ENCODE measurements at regions not wholly inside any gene's neighbourhood (a gene's known extent, or its start where the extent isn't known, plus 50 kb on each side); places are given as distances from the start of the nearest gene placed in this dataset.

DNA sequence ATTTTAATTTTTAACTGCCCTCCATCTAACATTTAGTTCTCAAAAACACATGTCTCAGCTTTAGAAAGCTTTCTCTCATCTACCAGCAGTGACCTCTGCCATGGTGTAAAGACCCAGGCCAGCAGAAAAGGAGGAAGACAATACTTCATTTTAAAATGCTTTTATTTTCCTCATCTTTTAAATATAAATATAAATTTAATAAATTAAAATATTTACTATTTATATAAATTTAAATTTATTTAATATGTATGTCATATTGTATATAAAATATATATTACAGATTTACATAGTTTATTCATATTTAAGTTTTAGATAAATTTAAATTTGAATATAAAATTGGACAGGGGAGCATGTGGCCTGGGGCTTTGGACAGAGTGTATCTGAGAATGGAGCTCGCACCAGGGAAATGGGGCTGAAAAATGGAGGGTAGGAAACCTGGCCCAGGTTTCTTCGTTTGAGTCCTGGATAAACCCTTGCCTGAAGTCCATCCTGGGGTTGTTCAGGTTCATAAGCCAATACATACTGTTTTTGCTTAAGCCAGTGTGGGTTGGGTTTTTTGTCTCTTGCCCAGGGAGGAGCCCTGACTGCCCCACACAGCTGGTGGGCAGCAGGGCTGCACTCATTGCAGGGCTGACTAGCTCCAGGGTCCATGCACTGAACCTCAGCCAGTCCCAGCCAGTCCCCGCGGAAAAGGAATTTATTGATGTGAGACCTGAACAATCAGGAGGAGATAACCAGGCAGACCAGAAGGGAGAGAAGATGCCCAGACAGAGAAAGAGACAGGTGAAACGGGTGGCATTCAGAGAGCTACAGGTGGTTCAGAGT is 77.3 kb upstream of the LAPTM4A start:
- POLR2A ChIA-PET: no interaction called here

GRCh38 chr2:20126469-20126868 is 75.0 kb upstream of the LAPTM4A start:
- Mint-ChIP-seq H3K4me3 (no peak overlapping the region), H3K36me3 (no peaks in the 10 kb centered on the region), H3K27ac (no peak overlapping the region), H3K27me3 (peaks cover 8 to 13% of the 10 kb centered on the region in 2 donors), H3K4me1 (no peaks in the 10 kb centered on the region), H3K9me3 (no peaks in the 10 kb centered on the region)
- Histone ChIP-seq H3K27me3 (ENCODE audit: insufficient read depth, low read length, poor library complexity, severe bottlenecking) (no peaks in the 10 kb centered on the region), H3K36me3 (ENCODE audit: insufficient read depth, low read length) (no peaks in the 10 kb centered on the region), H3K9me3 (ENCODE audit: low read length) (no peaks in the 10 kb centered on the region), H3K4me1 (ENCODE audit: insufficient read depth, low read length) (no peaks in the 10 kb centered on the region), H3K4me3 (ENCODE audit: low read length) (no peak overlapping the region), H3K27ac (ENCODE audit: low read depth, low read length) (no peak overlapping the region)
- DNase-seq: no peak
- ChIA-PET CTCF (no interaction called here), POLR2A (no interaction called here)

More for the DNA sequence above, 77.3 kb upstream of the LAPTM4A start:
- no peak overlapping the region for H3K4me3 Mint-ChIP-seq
- Histone ChIP-seq H3K4me1 (ENCODE audit: insufficient read depth, low read length) (no peaks in the 10 kb centered on the region), H3K27me3 (ENCODE audit: insufficient read depth, low read length, poor library complexity, severe bottlenecking) (no peaks in the 10 kb centered on the region), H3K36me3 (ENCODE audit: insufficient read depth, low read length) (no peaks in the 10 kb centered on the region), H3K27ac (ENCODE audit: low read depth, low read length) (no peak overlapping the region), H3K9me3 (ENCODE audit: low read length) (no peaks in the 10 kb centered on the region), H3K4me3 (ENCODE audit: low read length) (no peak overlapping the region)
- H3K27me3 Mint-ChIP-seq: peaks cover 13 to 21% of the 10 kb centered on the region in 2 donors
- no peak overlapping the region for H3K27ac Mint-ChIP-seq
- no peak for DNase-seq
- CTCF ChIA-PET: no interaction called here
- no peaks in the 10 kb centered on the region for H3K9me3 Mint-ChIP-seq
- no peaks in the 10 kb centered on the region for H3K4me1 Mint-ChIP-seq
- no peaks in the 10 kb centered on the region for H3K36me3 Mint-ChIP-seq

- CTCF ChIA-PET: no interaction called here
Measured at GRCh38 chr2:20126040-20126439, 74.6 kb upstream of the LAPTM4A start.

GRCh38 chr2:20125616-20126015 is 74.2 kb upstream of the LAPTM4A start:
- CTCF ChIA-PET: no interaction called here
- no peak for DNase-seq
- Histone ChIP-seq H3K36me3 (ENCODE audit: insufficient read depth, low read length) (no peaks in the 10 kb centered on the region), H3K27me3 (ENCODE audit: insufficient read depth, low read length, poor library complexity, severe bottlenecking) (no peaks in the 10 kb centered on the region), H3K27ac (ENCODE audit: low read depth, low read length) (no peak overlapping the region), H3K9me3 (ENCODE audit: low read length) (no peaks in the 10 kb centered on the region), H3K4me1 (ENCODE audit: insufficient read depth, low read length) (no peaks in the 10 kb centered on the region), H3K4me3 (ENCODE audit: low read length) (no peak overlapping the region)
- Mint-ChIP-seq H3K4me1 (no peaks in the 10 kb centered on the region), H3K36me3 (no peaks in the 10 kb centered on the region), H3K4me3 (no peak overlapping the region), H3K27ac (peak overlapping the region in 1 of 8 donors; percentile 29), H3K9me3 (no peaks in the 10 kb centered on the region), H3K27me3 (peaks cover 3 to 7% of the 10 kb centered on the region in 2 donors)
- POLR2A ChIA-PET: no interaction called here

More at GRCh38 chr2:20126040-20126439, 74.6 kb upstream of the LAPTM4A start:
- no peak overlapping the region for H3K27ac ChIP-seq (ENCODE audit: low read depth, low read length)
- Mint-ChIP-seq H3K27me3 (peaks cover 6 to 11% of the 10 kb centered on the region in 2 donors), H3K36me3 (no peaks in the 10 kb centered on the region), H3K27ac (no peak overlapping the region), H3K4me3 (no peak overlapping the region), H3K9me3 (no peaks in the 10 kb centered on the region), H3K4me1 (no peaks in the 10 kb centered on the region)
- no peak for DNase-seq
- no peaks in the 10 kb centered on the region for H3K4me1 ChIP-seq (ENCODE audit: insufficient read depth, low read length)
- H3K9me3 ChIP-seq (ENCODE audit: low read length): no peaks in the 10 kb centered on the region
- POLR2A ChIA-PET: no interaction called here
- no peaks in the 10 kb centered on the region for H3K27me3 ChIP-seq (ENCODE audit: insufficient read depth, low read length, poor library complexity, severe bottlenecking)
- no peaks in the 10 kb centered on the region for H3K36me3 ChIP-seq (ENCODE audit: insufficient read depth, low read length)
- H3K4me3 ChIP-seq (ENCODE audit: low read length): no peak overlapping the region

GRCh38 chr2:20125164-20125563 is 73.7 kb upstream of the LAPTM4A start:
- ChIA-PET CTCF (no interaction called here), POLR2A (no interaction called here)
- Mint-ChIP-seq H3K4me1 (no peaks in the 10 kb centered on the region), H3K36me3 (no peaks in the 10 kb centered on the region), H3K27ac (no peak overlapping the region), H3K27me3 (peaks cover 3% of the 10 kb centered on the region in 2 donors), H3K4me3 (peak overlapping the region in 1 of 7 donors; percentile 49), H3K9me3 (no peaks in the 10 kb centered on the region)
- H3K9me3 ChIP-seq (ENCODE audit: low read length): no peaks in the 10 kb centered on the region
- DNase-seq: no peak
- H3K4me1 ChIP-seq (ENCODE audit: insufficient read depth, low read length): no peaks in the 10 kb centered on the region
- H3K27me3 ChIP-seq (ENCODE audit: insufficient read depth, low read length, poor library complexity, severe bottlenecking): no peaks in the 10 kb centered on the region
- no peak overlapping the region for H3K4me3 ChIP-seq (ENCODE audit: low read length)
- no peaks in the 10 kb centered on the region for H3K36me3 ChIP-seq (ENCODE audit: insufficient read depth, low read length)
- H3K27ac ChIP-seq (ENCODE audit: low read depth, low read length): no peak overlapping the region

- Mint-ChIP-seq H3K27me3 (peaks cover 3% of the 10 kb centered on the region in 2 donors), H3K4me3 (no peak overlapping the region), H3K27ac (no peak overlapping the region), H3K4me1 (no peaks in the 10 kb centered on the region), H3K36me3 (no peaks in the 10 kb centered on the region), H3K9me3 (no peaks in the 10 kb centered on the region)
- H3K9me3 ChIP-seq (ENCODE audit: low read length): no peaks in the 10 kb centered on the region
- H3K4me1 ChIP-seq (ENCODE audit: insufficient read depth, low read length): no peaks in the 10 kb centered on the region
- no peak overlapping the region for H3K27ac ChIP-seq (ENCODE audit: low read depth, low read length)
- H3K36me3 ChIP-seq (ENCODE audit: insufficient read depth, low read length): no peaks in the 10 kb centered on the region
- H3K4me3 ChIP-seq (ENCODE audit: low read length): no peak overlapping the region
- ChIA-PET POLR2A (no interaction called here), CTCF (no interaction called here)
- no peaks in the 10 kb centered on the region for H3K27me3 ChIP-seq (ENCODE audit: insufficient read depth, low read length, poor library complexity, severe bottlenecking)
- no peak for DNase-seq
Measured at GRCh38 chr2:20123871-20124594, 72.6 kb upstream of the LAPTM4A start.

GRCh38 chr2:20122864-20123263 is 71.4 kb upstream of the LAPTM4A start:
- H3K4me3 Mint-ChIP-seq: no peak overlapping the region
- H3K36me3 ChIP-seq (ENCODE audit: insufficient read depth, low read length): no peaks in the 10 kb centered on the region
- no peaks in the 10 kb centered on the region for H3K4me1 ChIP-seq (ENCODE audit: insufficient read depth, low read length)
- H3K4me3 ChIP-seq (ENCODE audit: low read length): no peak overlapping the region
- no peaks in the 10 kb centered on the region for H3K9me3 ChIP-seq (ENCODE audit: low read length)
- POLR2A ChIA-PET: no interaction called here
- H3K36me3 Mint-ChIP-seq: no peaks in the 10 kb centered on the region
- no peaks in the 10 kb centered on the region for H3K4me1 Mint-ChIP-seq
- no peaks in the 10 kb centered on the region for H3K9me3 Mint-ChIP-seq
- no peak overlapping the region for H3K27ac ChIP-seq (ENCODE audit: low read depth, low read length)
- H3K27me3 Mint-ChIP-seq: peaks cover 4% of the 10 kb centered on the region in 2 donors
- CTCF ChIA-PET: no interaction called here
- H3K27me3 ChIP-seq (ENCODE audit: insufficient read depth, low read length, poor library complexity, severe bottlenecking): no peaks in the 10 kb centered on the region
- no peak overlapping the region for H3K27ac Mint-ChIP-seq
- no peak for DNase-seq

- H3K9me3 Mint-ChIP-seq: no peaks in the 10 kb centered on the region
- H3K27ac Mint-ChIP-seq: no peak overlapping the region
- no peak overlapping the region for H3K27ac ChIP-seq (ENCODE audit: low read depth, low read length)
- H3K36me3 Mint-ChIP-seq: no peaks in the 10 kb centered on the region
- peaks cover 3 to 4% of the 10 kb centered on the region in 2 donors for H3K27me3 Mint-ChIP-seq
- CTCF ChIA-PET: no interaction called here
- H3K27me3 ChIP-seq (ENCODE audit: insufficient read depth, low read length, poor library complexity, severe bottlenecking): no peaks in the 10 kb centered on the region
- POLR2A ChIA-PET: no interaction called here
- DNase-seq: no peak
- no peak overlapping the region for H3K4me3 Mint-ChIP-seq
- no peaks in the 10 kb centered on the region for H3K9me3 ChIP-seq (ENCODE audit: low read length)
- no peak overlapping the region for H3K4me3 ChIP-seq (ENCODE audit: low read length)
- no peaks in the 10 kb centered on the region for H3K36me3 ChIP-seq (ENCODE audit: insufficient read depth, low read length)
- H3K4me1 ChIP-seq (ENCODE audit: insufficient read depth, low read length): no peaks in the 10 kb centered on the region
- no peaks in the 10 kb centered on the region for H3K4me1 Mint-ChIP-seq
Measured at GRCh38 chr2:20120569-20121416, 69.4 kb upstream of the LAPTM4A start.

Data from CD8-positive, alpha-beta memory T cell (primary cell).